HG02623 (cell line): ENCODE measurements at regions not wholly inside any gene's neighbourhood (a gene's known extent, or its start where the extent isn't known, plus 50 kb on each side); places are given as distances from the start of the nearest gene placed in this dataset.

ENCODE experiments used
- ATAC-seq: cut with Tn5 transposase; IDR thresholded peaks from one replicate; pipeline ENCODE4 v1.9.1; 2021; ENCODE audit warnings: moderate library complexity; ENCODE audit not compliant: unreplicated experiment

GRCh38 chr4:35125995-35126712, 1118.2 kb downstream of the ARAP2 start:
- ATAC-seq = no peak

- ATAC-seq = no peak
These were observed 1105.9 kb downstream of the ARAP2 start for GRCh38 chr4:35138449-35138848.

GRCh38 chr4:35147761-35148160, 1096.6 kb downstream of the ARAP2 start:
- no peak for ATAC-seq

GRCh38 chr4:35151816-35152572, 1092.3 kb downstream of the ARAP2 start:
- ATAC-seq = no peak

GRCh38 chr4:35163168-35163567, 1081.1 kb downstream of the ARAP2 start:
- no peak for ATAC-seq

- ATAC-seq = no peak
These were observed 1080.3 kb downstream of the ARAP2 start for GRCh38 chr4:35164063-35164462.

- no peak for ATAC-seq
These were observed 1077.8 kb downstream of the ARAP2 start for GRCh38 chr4:35166466-35166865.

GRCh38 chr4:35167385-35167784, 1076.9 kb downstream of the ARAP2 start:
- no peak for ATAC-seq

GRCh38 chr4:35175487-35175886, 1068.8 kb downstream of the ARAP2 start:
- ATAC-seq = no peak

GRCh38 chr4:35175894-35176293, 1068.4 kb downstream of the ARAP2 start:
- no peak for ATAC-seq

GRCh38 chr4:35182451-35182850, 1061.9 kb downstream of the ARAP2 start:
- no peak for ATAC-seq

- ATAC-seq = no peak
These were observed 1054.2 kb downstream of the ARAP2 start for GRCh38 chr4:35189988-35190613.

- no peak for ATAC-seq
These were observed 1042.9 kb downstream of the ARAP2 start for GRCh38 chr4:35201403-35201802.

- ATAC-seq = no peak
These were observed 1027.7 kb downstream of the ARAP2 start for GRCh38 chr4:35216636-35217035.

GRCh38 chr4:35217331-35217730, 1027.0 kb downstream of the ARAP2 start:
- ATAC-seq = no peak

- ATAC-seq = no peak
These were observed 1016.0 kb downstream of the ARAP2 start for GRCh38 chr4:35228313-35228712.

- no peak for ATAC-seq
These were observed 1015.3 kb downstream of the ARAP2 start for GRCh38 chr4:35229021-35229420.

- no peak for ATAC-seq
These were observed 1006.4 kb downstream of the ARAP2 start for GRCh38 chr4:35237924-35238323.

- no peak for ATAC-seq
These were observed 1005.5 kb downstream of the ARAP2 start for GRCh38 chr4:35238793-35239192.

- no peak for ATAC-seq
These were observed 997.8 kb downstream of the ARAP2 start for GRCh38 chr4:35246493-35246892.

GRCh38 chr4:35247047-35247446, 997.3 kb downstream of the ARAP2 start:
- no peak for ATAC-seq

GRCh38 chr4:35250331-35250730, 994.0 kb downstream of the ARAP2 start:
- no peak for ATAC-seq
